ENCODE measurements at regions not wholly inside any gene's neighbourhood (a gene's known extent, or its start where the extent isn't known, plus 50 kb on each side); places are given as distances from the start of the nearest gene placed in this dataset.

- H3K36me3 ChIP-seq (replicated peaks; ENCODE audit: control insufficient read depth, insufficient read depth, low read length): no peaks in the 10 kb centered on the region
- DNase-seq: no peak
- no peak overlapping the region for H3K4me3 ChIP-seq (ENCODE audit: insufficient read depth, low read depth, low read length)
- no peaks in the 10 kb centered on the region for H3K27me3 ChIP-seq (ENCODE audit: control insufficient read depth, insufficient read depth, low read length)
Measured at GRCh38 chr2:147076634-147077033, 768.2 kb upstream of the ACVR2A start.

GRCh38 chr2:147068071-147068470, 776.8 kb upstream of the ACVR2A start:
- no peaks in the 10 kb centered on the region for H3K36me3 ChIP-seq (replicated peaks; ENCODE audit: control insufficient read depth, insufficient read depth, low read length)
- no peak for DNase-seq
- no peaks in the 10 kb centered on the region for H3K27me3 ChIP-seq (ENCODE audit: control insufficient read depth, insufficient read depth, low read length)
- H3K4me3 ChIP-seq (ENCODE audit: insufficient read depth, low read depth, low read length): no peak overlapping the region

- H3K4me3 ChIP-seq (ENCODE audit: insufficient read depth, low read depth, low read length): no peak overlapping the region
- no peaks in the 10 kb centered on the region for H3K36me3 ChIP-seq (replicated peaks; ENCODE audit: control insufficient read depth, insufficient read depth, low read length)
- H3K27me3 ChIP-seq (ENCODE audit: control insufficient read depth, insufficient read depth, low read length): no peaks in the 10 kb centered on the region
- DNase-seq: no peak
Measured at GRCh38 chr2:147067136-147067535, 777.7 kb upstream of the ACVR2A start.

- DNase-seq: no peak
- Histone ChIP-seq H3K36me3 (replicated peaks; ENCODE audit: control insufficient read depth, insufficient read depth, low read length) (no peaks in the 10 kb centered on the region), H3K4me3 (ENCODE audit: insufficient read depth, low read depth, low read length) (no peak overlapping the region), H3K27me3 (ENCODE audit: control insufficient read depth, insufficient read depth, low read length) (no peaks in the 10 kb centered on the region)
Measured at GRCh38 chr2:147062073-147062472, 782.8 kb upstream of the ACVR2A start.

GRCh38 chr2:147061269-147061668, 783.6 kb upstream of the ACVR2A start:
- no peak overlapping the region for H3K4me3 ChIP-seq (ENCODE audit: insufficient read depth, low read depth, low read length)
- H3K27me3 ChIP-seq (ENCODE audit: control insufficient read depth, insufficient read depth, low read length): no peaks in the 10 kb centered on the region
- no peak for DNase-seq
- H3K36me3 ChIP-seq (replicated peaks; ENCODE audit: control insufficient read depth, insufficient read depth, low read length): no peaks in the 10 kb centered on the region

- Histone ChIP-seq H3K36me3 (replicated peaks; ENCODE audit: control insufficient read depth, insufficient read depth, low read length) (no peaks in the 10 kb centered on the region), H3K27me3 (ENCODE audit: control insufficient read depth, insufficient read depth, low read length) (no peaks in the 10 kb centered on the region), H3K4me3 (ENCODE audit: insufficient read depth, low read depth, low read length) (no peak overlapping the region)
- DNase-seq: no peak
Measured at GRCh38 chr2:147057892-147058490, 786.8 kb upstream of the ACVR2A start.

GRCh38 chr2:147051814-147052213, 793.0 kb upstream of the ACVR2A start:
- Histone ChIP-seq H3K4me3 (ENCODE audit: insufficient read depth, low read depth, low read length) (no peak overlapping the region), H3K36me3 (replicated peaks; ENCODE audit: control insufficient read depth, insufficient read depth, low read length) (no peaks in the 10 kb centered on the region), H3K27me3 (ENCODE audit: control insufficient read depth, insufficient read depth, low read length) (no peaks in the 10 kb centered on the region)
- DNase-seq: no peak

- no peaks in the 10 kb centered on the region for H3K27me3 ChIP-seq (ENCODE audit: control insufficient read depth, insufficient read depth, low read length)
- H3K4me3 ChIP-seq (ENCODE audit: insufficient read depth, low read depth, low read length): no peak overlapping the region
- DNase-seq: no peak
- H3K36me3 ChIP-seq (replicated peaks; ENCODE audit: control insufficient read depth, insufficient read depth, low read length): no peaks in the 10 kb centered on the region
Measured at GRCh38 chr2:147051248-147051647, 793.6 kb upstream of the ACVR2A start.

GRCh38 chr2:147049957-147050356, 794.9 kb upstream of the ACVR2A start:
- Histone ChIP-seq H3K36me3 (replicated peaks; ENCODE audit: control insufficient read depth, insufficient read depth, low read length) (no peaks in the 10 kb centered on the region), H3K4me3 (ENCODE audit: insufficient read depth, low read depth, low read length) (no peak overlapping the region), H3K27me3 (ENCODE audit: control insufficient read depth, insufficient read depth, low read length) (no peaks in the 10 kb centered on the region)
- no peak for DNase-seq

GRCh38 chr2:147046473-147046872, 798.4 kb upstream of the ACVR2A start:
- no peaks in the 10 kb centered on the region for H3K27me3 ChIP-seq (ENCODE audit: control insufficient read depth, insufficient read depth, low read length)
- DNase-seq: peak; percentile 12
- H3K36me3 ChIP-seq (replicated peaks; ENCODE audit: control insufficient read depth, insufficient read depth, low read length): no peaks in the 10 kb centered on the region

GRCh38 chr2:147045113-147045512, 799.7 kb upstream of the ACVR2A start:
- Histone ChIP-seq H3K27me3 (ENCODE audit: control insufficient read depth, insufficient read depth, low read length) (no peaks in the 10 kb centered on the region), H3K4me3 (ENCODE audit: insufficient read depth, low read depth, low read length) (no peak overlapping the region), H3K36me3 (replicated peaks; ENCODE audit: control insufficient read depth, insufficient read depth, low read length) (no peaks in the 10 kb centered on the region)
- peak; percentile 29 for DNase-seq

More at GRCh38 chr2:147046473-147046872, 798.4 kb upstream of the ACVR2A start:
- no peak overlapping the region for H3K4me3 ChIP-seq (ENCODE audit: insufficient read depth, low read depth, low read length)

- Histone ChIP-seq H3K4me3 (ENCODE audit: insufficient read depth, low read depth, low read length) (no peak overlapping the region), H3K36me3 (replicated peaks; ENCODE audit: control insufficient read depth, insufficient read depth, low read length) (no peaks in the 10 kb centered on the region), H3K27me3 (ENCODE audit: control insufficient read depth, insufficient read depth, low read length) (no peaks in the 10 kb centered on the region)
- no peak for DNase-seq
Measured at GRCh38 chr2:147041121-147041494, 803.7 kb upstream of the ACVR2A start.

- no peaks in the 10 kb centered on the region for H3K27me3 ChIP-seq (ENCODE audit: control insufficient read depth, insufficient read depth, low read length)
- no peaks in the 10 kb centered on the region for H3K36me3 ChIP-seq (replicated peaks; ENCODE audit: control insufficient read depth, insufficient read depth, low read length)
- H3K4me3 ChIP-seq (ENCODE audit: insufficient read depth, low read depth, low read length): no peak overlapping the region
- DNase-seq: no peak
Measured at GRCh38 chr2:147040298-147041120, 804.3 kb upstream of the ACVR2A start.

- no peak overlapping the region for H3K4me3 ChIP-seq (ENCODE audit: insufficient read depth, low read depth, low read length)
- H3K27me3 ChIP-seq (ENCODE audit: control insufficient read depth, insufficient read depth, low read length): no peaks in the 10 kb centered on the region
- DNase-seq: no peak
- no peaks in the 10 kb centered on the region for H3K36me3 ChIP-seq (replicated peaks; ENCODE audit: control insufficient read depth, insufficient read depth, low read length)
Measured at GRCh38 chr2:147037048-147037447, 807.8 kb upstream of the ACVR2A start.

- DNase-seq: no peak
- Histone ChIP-seq H3K36me3 (replicated peaks; ENCODE audit: control insufficient read depth, insufficient read depth, low read length) (no peaks in the 10 kb centered on the region), H3K27me3 (ENCODE audit: control insufficient read depth, insufficient read depth, low read length) (no peaks in the 10 kb centered on the region), H3K4me3 (ENCODE audit: insufficient read depth, low read depth, low read length) (no peak overlapping the region)
Measured at GRCh38 chr2:147033044-147033443, 811.8 kb upstream of the ACVR2A start.

All from H7 (cell line).